ACHN (cell line): ENCODE measurements at regions not wholly inside any gene's neighbourhood (a gene's known extent, or its start where the extent isn't known, plus 50 kb on each side); places are given as distances from the start of the nearest gene placed in this dataset.

Source experiments
- DNase-seq: peaks from one replicate; pipeline ENCODE4 v3.0.0-alpha.2; 2015
- in situ Hi-C: cut with HindIII; loops from 2 replicates; pipeline ENCODE4 v1.10.0; 2017; ENCODE audit warnings: low sequenced_read_pairs, low pct_ligation_motif_present, low pct_unique_long_range_greater_than_20kb

GRCh38 chr16:50434872-50435478, 66.2 kb upstream of the BRD7 start:
- in situ Hi-C loops = no loop called here
- no peak for DNase-seq

GRCh38 chr16:50430076-50430475, 61.3 kb upstream of the BRD7 start:
- in situ Hi-C loops = no loop called here
- no peak for DNase-seq

- in situ Hi-C loops = no loop called here
- no peak for DNase-seq
These were observed 60.0 kb upstream of the BRD7 start for GRCh38 chr16:50428742-50429141.

- no peak for DNase-seq
- in situ Hi-C loops = no loop called here
These were observed 59.3 kb upstream of the BRD7 start for GRCh38 chr16:50428116-50428515.

- in situ Hi-C loops = no loop called here
- DNase-seq = no peak
These were observed 58.3 kb upstream of the BRD7 start for GRCh38 chr16:50427107-50427506.

GRCh38 chr16:50425648-50426047, 56.9 kb upstream of the BRD7 start:
- DNase-seq = no peak
- in situ Hi-C loops = no loop called here

- in situ Hi-C loops = no loop called here
These were observed 56.3 kb upstream of the BRD7 start for GRCh38 chr16:50425044-50425443.

GRCh38 chr16:50422926-50423325, 54.1 kb upstream of the BRD7 start:
- in situ Hi-C loops = no loop called here
- DNase-seq = no peak

More at GRCh38 chr16:50425044-50425443, 56.3 kb upstream of the BRD7 start:
- DNase-seq = no peak

- in situ Hi-C loops = no loop called here
- DNase-seq = no peak
These were observed 50.3 kb upstream of the BRD7 start for GRCh38 chr16:50419116-50419515.
